RWPE2 (cell line): ENCODE measurements at regions not wholly inside any gene's neighbourhood (a gene's known extent, or its start where the extent isn't known, plus 50 kb on each side); places are given as distances from the start of the nearest gene placed in this dataset.
"Not testable (repeated sequence)": the region's sequence is repeated elsewhere in the genome, so short reads cannot be mapped to it uniquely, and the experiment has no call there.

Experiments
- ATAC-seq: fragments of 200-7000 bp; cut with Tn5 transposase; 3 replicates; pipeline ENCODE4 v1.9.1; 2021; ENCODE audit warnings: low read depth
- DNase-seq: peaks from one replicate; pipeline ENCODE4 v3.0.0-alpha.2; 2020; ENCODE audit warnings: low spot score
- H3K27ac ChIP-seq: fragments of 450-650 bp; 2 replicates; pipeline ENCODE4 v1.5.1; 2017; ENCODE audit warnings: mild to moderate bottlenecking; ENCODE audit not compliant: poor library complexity, severe bottlenecking
- H3K27me3 ChIP-seq: fragments of 250-450 bp; sonication (Bioruptor Pico); 2 replicates; pipeline ENCODE4 v1.5.1; 2021; ENCODE audit warnings: mild to moderate bottlenecking, moderate library complexity; ENCODE audit not compliant: insufficient read depth, poor library complexity, severe bottlenecking
- H3K36me3 ChIP-seq: fragments of 250-450 bp; sonication (Bioruptor Pico); 2 replicates; pipeline ENCODE4 v1.5.1; 2020; ENCODE audit warnings: low read depth, mild to moderate bottlenecking, moderate library complexity
- H3K4me1 ChIP-seq: fragments of 250-450 bp; sonication (Bioruptor Pico); 2 replicates; pipeline ENCODE4 v1.5.1; 2021; ENCODE audit warnings: mild to moderate bottlenecking, moderate library complexity; ENCODE audit not compliant: insufficient read depth, poor library complexity, severe bottlenecking
- H3K4me3 ChIP-seq: fragments of 250-450 bp; sonication (Bioruptor Pico); 2 replicates; pipeline ENCODE4 v1.5.1; 2021; ENCODE audit warnings: mild to moderate bottlenecking, moderate library complexity; ENCODE audit not compliant: severe bottlenecking
- H3K9me3 ChIP-seq: fragments of 250-450 bp; sonication (Bioruptor Pico); 2 replicates; pipeline ENCODE4 v1.5.1; 2021; ENCODE audit warnings: mild to moderate bottlenecking, moderate library complexity; ENCODE audit not compliant: severe bottlenecking
- CTCF ChIP-seq: fragments of 450-650 bp; IDR thresholded peaks from one replicate; pipeline ENCODE4 v1.5.1; 2017; ENCODE audit warnings: mild to moderate bottlenecking, moderate library complexity; ENCODE audit not compliant: poor library complexity, severe bottlenecking

- no peak for ATAC-seq
- no peak overlapping the region for H3K27ac ChIP-seq
Observed at GRCh38 chr5:123937230-123937629, 425.3 kb downstream of the CSNK1G3 start.

GRCh38 chr5:123936548-123936947 is 424.6 kb downstream of the CSNK1G3 start:
- DNase-seq (no peak), ATAC-seq (no peak)
- H3K27ac ChIP-seq, result no peak overlapping the region
- no peaks in the 10 kb centered on the region for H3K4me1 ChIP-seq
- H3K36me3 ChIP-seq, result no peaks in the 10 kb centered on the region
- no peaks in the 10 kb centered on the region for H3K27me3 ChIP-seq
- no peak overlapping the region for H3K4me3 ChIP-seq
- TF ChIP-seq CTCF, result no peak
- H3K9me3 ChIP-seq, result peaks cover 5% of the 10 kb centered on the region

More at GRCh38 chr5:123937230-123937629, 425.3 kb downstream of the CSNK1G3 start:
- Histone ChIP-seq H3K4me1 (no peaks in the 10 kb centered on the region), H3K27me3 (no peaks in the 10 kb centered on the region), H3K4me3 (no peak overlapping the region), H3K36me3 (no peaks in the 10 kb centered on the region), H3K9me3 (peaks cover 5% of the 10 kb centered on the region)
- no peak for DNase-seq
- TF ChIP-seq CTCF, result peak; percentile 51

- not testable (repeated sequence) for ATAC-seq
Observed at GRCh38 chr5:123933812-123934211, 421.8 kb downstream of the CSNK1G3 start.

GRCh38 chr5:123929055-123929474 is 417.1 kb downstream of the CSNK1G3 start:
- Histone ChIP-seq H3K27me3 (peaks cover 5% of the 10 kb centered on the region), H3K27ac (no peak overlapping the region), H3K9me3 (no peaks in the 10 kb centered on the region), H3K36me3 (no peaks in the 10 kb centered on the region), H3K4me1 (no peaks in the 10 kb centered on the region), H3K4me3 (no peak overlapping the region)
- DNase-seq, result no peak
- no peak for TF ChIP-seq CTCF
- no peak for ATAC-seq

More at GRCh38 chr5:123933812-123934211, 421.8 kb downstream of the CSNK1G3 start:
- not testable (repeated sequence) for H3K4me3 ChIP-seq, DNase-seq, H3K36me3 ChIP-seq, H3K27ac ChIP-seq, H3K27me3 ChIP-seq, H3K9me3 ChIP-seq, H3K4me1 ChIP-seq

GRCh38 chr5:123928401-123928800 is 416.4 kb downstream of the CSNK1G3 start:
- DNase-seq (no peak), ATAC-seq (no peak)
- Histone ChIP-seq H3K36me3 (no peaks in the 10 kb centered on the region), H3K9me3 (no peaks in the 10 kb centered on the region), H3K4me3 (no peak overlapping the region), H3K27ac (no peak overlapping the region), H3K4me1 (no peaks in the 10 kb centered on the region), H3K27me3 (peaks cover 5% of the 10 kb centered on the region)
- TF ChIP-seq CTCF, result no peak
